GM10266 (cell line): ENCODE measurements at regions not wholly inside any gene's neighbourhood (a gene's known extent, or its start where the extent isn't known, plus 50 kb on each side); places are given as distances from the start of the nearest gene placed in this dataset.

Experiments used
- DNase-seq: peaks from one replicate; pipeline ENCODE4 v3.0.0; 2012; ENCODE audit errors: extremely low spot score
- TF ChIP-seq, protein P1 (sequence below): IDR thresholded peaks from 2 replicates; pipeline ENCODE4 v1.5.1; 2012; ENCODE audit warnings: mild to moderate bottlenecking, low read depth; ENCODE audit not compliant: control insufficient read depth, insufficient read depth; ENCODE audit errors: missing control alignments

DNA sequence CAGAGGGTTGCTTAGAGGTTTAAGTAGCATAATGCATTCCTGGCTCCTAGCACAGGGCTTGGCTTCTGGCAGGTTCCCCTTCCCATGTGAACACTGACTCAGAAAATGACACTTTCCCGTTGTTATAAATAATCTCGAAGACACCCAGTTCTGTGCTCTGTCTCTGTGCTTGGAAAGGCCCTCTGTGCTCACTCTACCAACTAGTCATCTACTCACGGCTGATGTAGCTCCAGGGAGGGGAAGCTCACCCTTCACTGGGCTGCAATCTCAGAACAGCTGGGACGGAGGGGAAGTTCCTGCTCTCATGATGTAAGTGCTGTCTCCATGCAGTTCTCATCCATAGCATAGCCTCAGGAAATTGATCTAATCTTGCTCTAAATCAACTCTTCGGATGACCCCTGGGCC lies 230.5 kb upstream of the ASIC2 start:
- peak; percentile 17 for DNase-seq
- TF ChIP-seq, protein P1, sequence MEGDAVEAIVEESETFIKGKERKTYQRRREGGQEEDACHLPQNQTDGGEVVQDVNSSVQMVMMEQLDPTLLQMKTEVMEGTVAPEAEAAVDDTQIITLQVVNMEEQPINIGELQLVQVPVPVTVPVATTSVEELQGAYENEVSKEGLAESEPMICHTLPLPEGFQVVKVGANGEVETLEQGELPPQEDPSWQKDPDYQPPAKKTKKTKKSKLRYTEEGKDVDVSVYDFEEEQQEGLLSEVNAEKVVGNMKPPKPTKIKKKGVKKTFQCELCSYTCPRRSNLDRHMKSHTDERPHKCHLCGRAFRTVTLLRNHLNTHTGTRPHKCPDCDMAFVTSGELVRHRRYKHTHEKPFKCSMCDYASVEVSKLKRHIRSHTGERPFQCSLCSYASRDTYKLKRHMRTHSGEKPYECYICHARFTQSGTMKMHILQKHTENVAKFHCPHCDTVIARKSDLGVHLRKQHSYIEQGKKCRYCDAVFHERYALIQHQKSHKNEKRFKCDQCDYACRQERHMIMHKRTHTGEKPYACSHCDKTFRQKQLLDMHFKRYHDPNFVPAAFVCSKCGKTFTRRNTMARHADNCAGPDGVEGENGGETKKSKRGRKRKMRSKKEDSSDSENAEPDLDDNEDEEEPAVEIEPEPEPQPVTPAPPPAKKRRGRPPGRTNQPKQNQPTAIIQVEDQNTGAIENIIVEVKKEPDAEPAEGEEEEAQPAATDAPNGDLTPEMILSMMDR, result no peak

DNA sequence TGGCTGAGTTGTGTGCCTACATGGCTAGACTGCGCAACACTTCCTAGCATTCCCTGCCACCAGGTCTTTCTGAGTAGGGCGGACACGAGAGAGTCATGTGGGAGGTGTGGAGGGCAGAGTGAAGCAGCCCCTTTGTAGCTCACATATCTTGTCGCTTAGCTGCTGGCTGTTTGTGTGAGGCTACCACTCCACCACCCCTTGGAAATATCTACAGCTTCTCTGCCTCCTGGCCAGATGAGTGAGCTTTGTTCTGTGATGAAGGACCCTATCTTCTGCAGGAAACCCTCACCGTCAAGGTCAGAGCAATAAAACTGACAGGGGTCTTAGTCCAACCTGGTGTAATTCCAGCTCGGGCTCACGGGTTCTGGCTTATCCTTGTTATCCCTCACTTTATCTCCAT lies 232.1 kb upstream of the ASIC2 start:
- no peak for DNase-seq
- TF ChIP-seq, protein P1, result no peak

DNA sequence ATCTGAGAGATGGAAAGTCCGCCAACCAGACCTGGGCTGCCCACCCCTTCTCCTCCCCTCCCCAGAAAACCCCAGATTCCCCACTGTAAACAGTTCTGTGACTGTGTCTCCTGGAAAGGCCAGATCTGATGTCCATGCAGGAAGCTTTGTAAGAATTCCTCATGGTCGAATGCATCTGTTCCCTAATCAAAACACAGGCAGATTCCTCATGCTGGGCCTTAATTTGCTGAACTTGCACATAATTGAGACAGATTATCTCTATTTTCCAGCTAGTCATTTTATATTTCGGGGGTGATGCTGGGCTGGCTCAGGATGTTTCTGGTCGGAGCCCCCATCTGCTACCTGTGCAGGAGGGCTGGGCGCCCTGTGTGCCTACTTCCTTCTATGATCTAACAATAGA lies 233.6 kb upstream of the ASIC2 start:
- TF ChIP-seq, protein P1, result no peak

DNA sequence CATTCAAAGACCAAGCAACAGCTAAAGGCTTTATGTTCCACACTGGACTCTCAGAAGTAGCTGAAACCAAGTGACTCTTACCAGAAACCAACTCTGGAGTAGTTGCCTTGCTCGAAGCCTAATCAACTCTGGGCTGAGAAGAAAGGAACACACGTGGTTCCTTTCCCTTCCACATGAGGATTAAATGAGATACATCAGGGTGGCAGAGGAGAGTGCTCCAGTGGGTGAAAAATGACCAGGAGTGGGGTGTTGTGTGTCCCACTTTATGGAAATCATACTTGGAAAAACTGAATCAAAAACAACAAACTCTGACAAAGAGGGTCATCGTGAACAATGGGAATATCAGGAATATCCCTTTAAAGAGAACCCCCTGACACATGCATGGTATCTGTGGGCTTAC lies 234.2 kb upstream of the ASIC2 start:
- TF ChIP-seq, protein P1, result no peak
- DNase-seq, result no peak

More for the DNA sequence above, 233.6 kb upstream of the ASIC2 start:
- DNase-seq, result no peak

DNA sequence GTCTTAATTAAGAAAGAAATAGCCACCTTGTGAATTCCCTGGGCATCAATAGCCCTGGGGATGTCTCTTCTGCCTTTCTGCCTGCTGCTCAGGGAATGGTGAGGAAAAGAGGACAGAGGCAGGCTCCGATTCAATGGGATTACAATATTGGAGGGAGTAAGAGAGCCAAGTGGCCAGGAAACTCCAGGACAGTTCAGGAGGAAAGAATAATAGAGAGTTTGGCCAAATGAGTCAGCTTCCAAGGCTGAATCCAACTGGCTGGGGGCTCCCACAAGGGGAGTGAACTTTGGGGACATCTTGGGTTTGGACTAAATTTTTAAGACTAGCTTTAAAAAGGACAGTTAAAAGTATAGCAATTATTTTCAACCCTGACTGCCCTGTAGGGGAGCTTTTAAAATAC lies 235.8 kb upstream of the ASIC2 start:
- TF ChIP-seq, protein P1, result no peak
- no peak for DNase-seq

DNA sequence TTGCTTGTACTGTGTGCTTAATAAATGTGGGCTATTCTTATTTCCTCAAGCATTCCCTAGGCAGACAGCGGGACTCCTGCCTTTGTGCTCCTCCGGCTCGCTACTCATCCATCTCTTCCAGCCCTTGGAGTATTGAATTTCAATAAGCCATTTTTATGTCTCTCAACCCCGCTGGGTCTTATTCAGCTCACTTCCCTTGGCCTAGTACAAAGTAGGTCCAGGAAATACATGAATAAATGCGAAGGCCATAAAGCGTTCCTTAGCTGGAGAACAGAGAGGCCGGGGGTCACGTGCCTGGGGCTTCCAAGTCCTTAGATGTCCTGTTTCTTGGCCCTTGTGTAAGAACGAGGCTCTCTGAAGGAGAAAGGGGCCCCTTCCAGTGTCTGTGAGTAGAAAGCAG lies 236.7 kb upstream of the ASIC2 start:
- TF ChIP-seq, protein P1, result no peak

DNA sequence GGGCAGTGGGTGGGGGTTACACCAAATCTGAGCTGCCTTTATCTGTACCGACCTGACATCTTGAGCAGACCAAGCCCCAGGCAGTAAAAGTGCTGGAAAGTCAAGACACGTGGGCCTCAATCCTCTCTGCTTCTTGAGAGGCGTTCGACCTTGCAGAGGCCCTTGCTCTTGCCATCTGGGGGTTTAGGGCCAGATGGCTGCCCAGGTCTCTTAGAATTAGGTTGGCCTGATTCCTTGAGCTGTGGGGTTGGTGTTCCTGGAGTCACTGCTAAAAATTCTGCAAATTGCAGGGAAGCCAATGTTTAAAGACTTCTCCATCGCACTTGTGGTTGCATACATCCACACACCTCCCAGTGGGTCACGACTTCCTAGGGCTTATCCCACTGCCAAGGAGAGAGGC lies 238.2 kb upstream of the ASIC2 start:
- TF ChIP-seq, protein P1, result no peak
- no peak for DNase-seq

More for the DNA sequence above, 236.7 kb upstream of the ASIC2 start:
- no peak for DNase-seq
